ENCODE measurements at regions not wholly inside any gene's neighbourhood (a gene's known extent, or its start where the extent isn't known, plus 50 kb on each side); places are given as distances from the start of the nearest gene placed in this dataset.
"Not testable (repeated sequence)": the region's sequence is repeated elsewhere in the genome, so short reads cannot be mapped to it uniquely, and the experiment has no call there.

GRCh38 chr5:166926138-166926537 lies 1365.3 kb upstream of the WWC1 start:
- TF ChIP-seq CTCF (IDR thresholded peaks at IDR 0.05; ENCODE audit: extremely low read depth, low read depth, low read length), result no peak
- Histone ChIP-seq H3K4me3 (ENCODE audit: insufficient read depth, low read length) (no peak overlapping the region), H2AFZ (ENCODE audit: low read length) (no peak overlapping the region), H4K20me1 (ENCODE audit: insufficient read depth, low read length) (no peaks in the 10 kb centered on the region), H3K4me2 (ENCODE audit: insufficient read depth, low read length) (no peak overlapping the region), H3K36me3 (ENCODE audit: insufficient read depth, low read length) (no peaks in the 10 kb centered on the region), H3K79me2 (ENCODE audit: insufficient read depth, low read length) (no peaks in the 10 kb centered on the region), H3K27me3 (ENCODE audit: insufficient read depth, low read length) (no peaks in the 10 kb centered on the region), H3K27ac (ENCODE audit: low read depth, low read length) (no peak overlapping the region), H3K9me3 (ENCODE audit: low read depth, low read length) (peaks cover 2% of the 10 kb centered on the region), H3K4me1 (ENCODE audit: insufficient read depth, low read length) (no peaks in the 10 kb centered on the region)
- DNase-seq (ENCODE audit: insufficient read length, low spot score, missing footprints), result no peak

- H3K27ac ChIP-seq (ENCODE audit: low read depth, low read length); H3K36me3 ChIP-seq (ENCODE audit: insufficient read depth, low read length); H3K4me1 ChIP-seq (ENCODE audit: insufficient read depth, low read length); H3K9me3 ChIP-seq (ENCODE audit: low read depth, low read length); DNase-seq (ENCODE audit: insufficient read length, low spot score, missing footprints); H3K27me3 ChIP-seq (ENCODE audit: insufficient read depth, low read length); H2AFZ ChIP-seq (ENCODE audit: low read length); H3K4me2 ChIP-seq (ENCODE audit: insufficient read depth, low read length); H3K79me2 ChIP-seq (ENCODE audit: insufficient read depth, low read length); H3K4me3 ChIP-seq (ENCODE audit: insufficient read depth, low read length); H4K20me1 ChIP-seq (ENCODE audit: insufficient read depth, low read length): not testable (repeated sequence)
These were observed 1364.5 kb upstream of the WWC1 start for GRCh38 chr5:166926806-166927475.

GRCh38 chr5:166936351-166936750 lies 1355.1 kb upstream of the WWC1 start:
- Histone ChIP-seq H3K27ac (ENCODE audit: low read depth, low read length) (no peak overlapping the region), H3K27me3 (ENCODE audit: insufficient read depth, low read length) (no peaks in the 10 kb centered on the region), H3K36me3 (ENCODE audit: insufficient read depth, low read length) (no peaks in the 10 kb centered on the region), H3K4me1 (ENCODE audit: insufficient read depth, low read length) (no peaks in the 10 kb centered on the region), H3K4me3 (ENCODE audit: insufficient read depth, low read length) (no peak overlapping the region), H3K4me2 (ENCODE audit: insufficient read depth, low read length) (no peak overlapping the region), H4K20me1 (ENCODE audit: insufficient read depth, low read length) (no peaks in the 10 kb centered on the region), H3K9me3 (ENCODE audit: low read depth, low read length) (no peaks in the 10 kb centered on the region), H2AFZ (ENCODE audit: low read length) (no peak overlapping the region), H3K79me2 (ENCODE audit: insufficient read depth, low read length) (no peaks in the 10 kb centered on the region)
- TF ChIP-seq CTCF (IDR thresholded peaks at IDR 0.05; ENCODE audit: extremely low read depth, low read depth, low read length), result no peak
- DNase-seq (ENCODE audit: insufficient read length, low spot score, missing footprints), result no peak

GRCh38 chr5:166938071-166938470 lies 1353.4 kb upstream of the WWC1 start:
- no peak overlapping the region for H3K27ac ChIP-seq (ENCODE audit: low read depth, low read length)

More at GRCh38 chr5:166938071-166938470, 1353.4 kb upstream of the WWC1 start:
- no peak overlapping the region for H2AFZ ChIP-seq (ENCODE audit: low read length)
- no peaks in the 10 kb centered on the region for H4K20me1 ChIP-seq (ENCODE audit: insufficient read depth, low read length)
- no peak overlapping the region for H3K4me3 ChIP-seq (ENCODE audit: insufficient read depth, low read length)
- H3K4me2 ChIP-seq (ENCODE audit: insufficient read depth, low read length), result no peak overlapping the region
- H3K27me3 ChIP-seq (ENCODE audit: insufficient read depth, low read length), result no peaks in the 10 kb centered on the region
- no peaks in the 10 kb centered on the region for H3K36me3 ChIP-seq (ENCODE audit: insufficient read depth, low read length)
- TF ChIP-seq CTCF (IDR thresholded peaks at IDR 0.05; ENCODE audit: extremely low read depth, low read depth, low read length), result no peak
- no peaks in the 10 kb centered on the region for H3K4me1 ChIP-seq (ENCODE audit: insufficient read depth, low read length)
- no peaks in the 10 kb centered on the region for H3K79me2 ChIP-seq (ENCODE audit: insufficient read depth, low read length)
- H3K9me3 ChIP-seq (ENCODE audit: low read depth, low read length), result no peaks in the 10 kb centered on the region
- DNase-seq (ENCODE audit: insufficient read length, low spot score, missing footprints), result peak; percentile 45
